Liver (tissue), 8 donors: ENCODE measurements at regions not wholly inside any gene's neighbourhood (a gene's known extent, or its start where the extent isn't known, plus 50 kb on each side); places are given as distances from the start of the nearest gene placed in this dataset.

Source experiments
- DNase-seq: peaks from one replicate; pipeline ENCODE4 v3.0.0-alpha.2; 2017; ENCODE audit warnings: low spot score
- H3K27ac ChIP-seq, 2 donors: one replicate each; pipeline ENCODE4 v1.7.0; 2013; ENCODE audit warnings: inconsistent platforms in 2 of 2, low read length in 2 of 2, control low read depth in 1 of 2, low read depth in 1 of 2, mild to moderate bottlenecking in 1 of 2
- H3K27me3 ChIP-seq, 4 donors: one replicate each; pipeline versions ENCODE4 v1.6.1 to v1.7.0; 2013; ENCODE audit warnings: low read length in 3 of 4, inconsistent platforms in 1 of 4, mild to moderate bottlenecking in 1 of 4, moderate library complexity in 1 of 4; ENCODE audit not compliant: control insufficient read depth in 4 of 4, insufficient read depth in 4 of 4
- H3K36me3 ChIP-seq, 4 donors: one replicate each; pipeline versions ENCODE4 v1.6.1 to v1.7.0; 2013; ENCODE audit warnings: low read length in 3 of 4, mild to moderate bottlenecking in 3 of 4, low read depth in 1 of 4, moderate library complexity in 1 of 4; ENCODE audit not compliant: control insufficient read depth in 4 of 4, insufficient read depth in 3 of 4
- H3K4me1 ChIP-seq, 4 donors: one replicate each; pipeline versions ENCODE4 v1.6.1 to v1.7.0; 2013; ENCODE audit warnings: low read length in 3 of 4, mild to moderate bottlenecking in 3 of 4, moderate library complexity in 1 of 4; ENCODE audit not compliant: control insufficient read depth in 4 of 4, insufficient read depth in 4 of 4
- H3K4me3 ChIP-seq, 3 donors: one replicate each; pipeline versions ENCODE4 v1.6.1 to v1.7.0; 2013; ENCODE audit warnings: low read length in 3 of 3, control low read depth in 1 of 3, low read depth in 1 of 3, mild to moderate bottlenecking in 1 of 3
- H3K9ac ChIP-seq, 2 donors: one replicate each; pipeline ENCODE4 v1.7.0; 2013; ENCODE audit warnings: low read length in 2 of 2, mild to moderate bottlenecking in 2 of 2, moderate library complexity in 2 of 2, control low read depth in 1 of 2, low read depth in 1 of 2
- H3K9me3 ChIP-seq, 4 donors: one replicate each; pipeline versions ENCODE4 v1.6.1 to v1.7.0; 2013; ENCODE audit warnings: low read length in 3 of 4; ENCODE audit not compliant: control insufficient read depth in 4 of 4
- EGR1 ChIP-seq, 2 donors: IDR thresholded peaks; 2 replicates each; pipeline ENCODE4 v1.6.1; 2016 to 2018; ENCODE audit warnings: antibody characterized with exemption in 2 of 2, low read depth in 2 of 2
- FOXA1 ChIP-seq: IDR thresholded peaks from 2 replicates; pipeline ENCODE4 v1.6.1; 2016; ENCODE audit warnings: antibody characterized with exemption
- FOXA2 ChIP-seq: IDR thresholded peaks from 2 replicates; pipeline ENCODE4 v1.6.1; 2016; ENCODE audit warnings: antibody characterized with exemption
- GABPA ChIP-seq, 2 donors: IDR thresholded peaks in 1 of 2; conservative IDR thresholded peaks in 1 of 2; 2 replicates each; pipeline ENCODE4 v1.6.1; 2016; ENCODE audit warnings: antibody characterized with exemption in 2 of 2, mild to moderate bottlenecking in 1 of 2, moderate library complexity in 1 of 2
- JUND ChIP-seq, 2 donors: IDR thresholded peaks; 2 replicates each; pipeline ENCODE4 v1.6.1; 2016; ENCODE audit warnings: antibody characterized with exemption in 2 of 2
- NR2F2 ChIP-seq: IDR thresholded peaks from 2 replicates; pipeline ENCODE4 v1.6.1; 2016; ENCODE audit warnings: antibody characterized with exemption
- RAD21 ChIP-seq, 2 donors: IDR thresholded peaks; 2 replicates each; pipeline ENCODE4 v1.6.1; 2016; ENCODE audit warnings: antibody characterized with exemption in 2 of 2, mild to moderate bottlenecking in 2 of 2
- REST ChIP-seq: IDR thresholded peaks from 2 replicates; pipeline ENCODE4 v1.6.1; 2016; ENCODE audit warnings: antibody characterized with exemption, mild to moderate bottlenecking
- RXRA ChIP-seq, 2 donors: IDR thresholded peaks; 2 replicates each; pipeline ENCODE4 v1.6.1; 2017 to 2018; ENCODE audit warnings: antibody characterized with exemption in 2 of 2, mild to moderate bottlenecking in 1 of 2
- TAF1 ChIP-seq: conservative IDR thresholded peaks from 2 replicates; pipeline ENCODE4 v1.6.1; 2016; ENCODE audit warnings: antibody characterized with exemption, mild to moderate bottlenecking
- ZBTB33 ChIP-seq: IDR thresholded peaks from 2 replicates; pipeline ENCODE4 v1.6.1; 2016; ENCODE audit warnings: antibody characterized with exemption
- WGBS: extraction: QIAGEN DNeasy Blood & Tissue Kit; methylation state at CpG from one replicate; pipeline ENCODE4 v1.1.7; 2013; 5-methylcytosine and 5-hydroxymethylcytosine counted together
- TF ChIP-seq, protein P1 (sequence below): fragments of 150-350 bp; IDR thresholded peaks from 2 replicates; pipeline ENCODE4 v1.5.1; 2017; ENCODE audit warnings: improper control_type of control experiment, low read depth, low read length; ENCODE audit not compliant: missing input control
- donor health status: healthy.
- donor health status: healthy.
- donor health status: healthy.
- donor health status: healthy.
- donor health status: healthy.

DNA sequence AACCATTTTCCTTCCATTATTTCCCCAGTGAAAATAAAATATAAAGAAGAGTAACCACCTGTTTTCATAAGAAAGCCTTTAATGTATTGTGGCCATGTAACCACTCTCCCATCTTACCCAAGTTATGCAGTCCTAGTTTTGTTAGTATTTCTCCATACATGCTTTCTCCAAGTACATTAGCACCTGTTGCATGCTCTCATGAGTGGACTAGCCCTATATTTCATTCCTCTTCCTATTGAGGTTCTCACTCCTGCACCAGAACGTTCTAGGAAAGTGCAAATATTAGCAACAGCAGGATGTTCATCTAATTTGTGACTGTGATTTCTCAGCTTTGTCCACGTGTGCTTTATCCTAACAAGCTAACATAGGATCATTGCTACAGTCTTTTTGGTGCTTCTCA lies 155.1 kb upstream of the NPVF start:
- Histone ChIP-seq H3K27me3 (no peaks in the 10 kb centered on the region), H3K9ac (no peak overlapping the region), H3K9me3 (no peaks in the 10 kb centered on the region), H3K4me3 (no peak overlapping the region), H3K27ac (no peak overlapping the region), H3K4me1 (no peaks in the 10 kb centered on the region), H3K36me3 (no peaks in the 10 kb centered on the region)
- WGBS = 61% methylated on average over 2 of the region's 2 CpGs
- TF ChIP-seq JUND (IDR thresholded peaks at IDR 0.05) = no peak
- TF ChIP-seq GABPA (IDR thresholded peaks at IDR 0.05 in 1 of 2, conservative IDR thresholded peaks at IDR 0.05 in 1 of 2) = no peak
- no peak for TF ChIP-seq RAD21 (IDR thresholded peaks at IDR 0.05)
- TF ChIP-seq FOXA1 = no peak
- TF ChIP-seq TAF1 = no peak
- DNase-seq = no peak

DNA sequence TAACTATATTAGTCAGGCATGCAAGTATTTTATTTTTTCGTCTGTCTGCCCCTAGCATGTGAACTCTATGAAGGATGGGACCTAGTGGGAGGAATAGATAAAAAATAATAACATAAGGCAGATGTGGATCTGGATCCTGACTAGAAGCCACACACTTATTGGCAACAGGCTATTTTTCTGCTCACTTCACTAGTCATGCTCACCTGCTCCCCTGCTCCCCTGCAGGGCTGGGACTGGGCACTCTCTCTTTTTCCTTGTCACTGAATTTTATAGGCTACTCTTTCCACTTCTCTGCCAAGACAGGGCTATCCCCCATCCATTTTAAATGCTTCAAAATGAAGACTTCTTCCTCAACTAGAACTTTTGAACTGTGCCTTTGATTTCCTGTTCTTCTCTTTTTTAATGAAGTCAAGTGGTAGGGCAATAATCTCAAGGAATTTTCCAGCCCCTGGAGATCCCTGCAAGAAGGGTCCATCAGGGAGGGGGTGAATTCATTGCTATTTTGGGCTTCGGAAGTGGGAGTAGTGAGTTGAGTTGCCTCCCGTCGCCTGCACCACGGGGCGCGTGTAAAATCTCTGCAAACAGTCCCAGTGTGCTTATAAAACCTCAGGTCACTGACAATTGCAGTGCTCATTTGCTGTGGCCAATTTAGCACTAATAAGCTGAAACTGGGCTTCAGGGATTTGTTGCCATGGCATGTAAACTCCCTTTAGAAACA lies 156.7 kb upstream of the NPVF start:
- no peaks in the 10 kb centered on the region for H3K4me1 ChIP-seq
- H3K27ac ChIP-seq = no peak overlapping the region
- TF ChIP-seq FOXA2 (no peak), REST (no peak), ZBTB33 (no peak), NR2F2 (no peak), RXRA (IDR thresholded peaks at IDR 0.05) (no peak), EGR1 (IDR thresholded peaks at IDR 0.05; ENCODE audit: low read depth in 2 of 2) (no peak), FOXA1 (no peak)
- TF ChIP-seq, protein P1, sequence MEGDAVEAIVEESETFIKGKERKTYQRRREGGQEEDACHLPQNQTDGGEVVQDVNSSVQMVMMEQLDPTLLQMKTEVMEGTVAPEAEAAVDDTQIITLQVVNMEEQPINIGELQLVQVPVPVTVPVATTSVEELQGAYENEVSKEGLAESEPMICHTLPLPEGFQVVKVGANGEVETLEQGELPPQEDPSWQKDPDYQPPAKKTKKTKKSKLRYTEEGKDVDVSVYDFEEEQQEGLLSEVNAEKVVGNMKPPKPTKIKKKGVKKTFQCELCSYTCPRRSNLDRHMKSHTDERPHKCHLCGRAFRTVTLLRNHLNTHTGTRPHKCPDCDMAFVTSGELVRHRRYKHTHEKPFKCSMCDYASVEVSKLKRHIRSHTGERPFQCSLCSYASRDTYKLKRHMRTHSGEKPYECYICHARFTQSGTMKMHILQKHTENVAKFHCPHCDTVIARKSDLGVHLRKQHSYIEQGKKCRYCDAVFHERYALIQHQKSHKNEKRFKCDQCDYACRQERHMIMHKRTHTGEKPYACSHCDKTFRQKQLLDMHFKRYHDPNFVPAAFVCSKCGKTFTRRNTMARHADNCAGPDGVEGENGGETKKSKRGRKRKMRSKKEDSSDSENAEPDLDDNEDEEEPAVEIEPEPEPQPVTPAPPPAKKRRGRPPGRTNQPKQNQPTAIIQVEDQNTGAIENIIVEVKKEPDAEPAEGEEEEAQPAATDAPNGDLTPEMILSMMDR = no peak
- no peak overlapping the region for H3K4me3 ChIP-seq
- 86% methylated on average over 7 of the region's 7 CpGs for WGBS
- no peaks in the 10 kb centered on the region for H3K36me3 ChIP-seq
- H3K9ac ChIP-seq = no peak overlapping the region
- no peak for DNase-seq
- no peaks in the 10 kb centered on the region for H3K27me3 ChIP-seq
- H3K9me3 ChIP-seq = no peaks in the 10 kb centered on the region
